ENCODE measurements at regions not wholly inside any gene's neighbourhood (a gene's known extent, or its start where the extent isn't known, plus 50 kb on each side); places are given as distances from the start of the nearest gene placed in this dataset.

DNA sequence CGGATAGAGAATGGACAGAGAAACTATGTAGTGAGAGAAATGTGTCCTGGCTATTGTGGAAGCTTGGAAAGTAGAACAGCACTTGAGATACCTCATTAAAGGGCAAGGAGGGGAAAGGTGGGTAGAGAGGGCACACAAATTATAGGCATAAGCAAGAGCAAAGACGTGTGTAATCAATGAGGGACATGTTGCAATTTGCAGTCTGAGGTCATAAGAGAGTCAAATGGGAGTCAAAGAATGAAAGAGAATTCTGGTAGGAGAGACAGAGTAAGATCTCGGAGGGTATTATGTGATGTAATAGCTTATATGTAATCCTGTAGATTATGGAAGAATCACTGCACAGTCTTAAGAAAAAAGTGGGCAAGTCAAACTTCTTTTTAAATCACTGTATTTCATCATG is 312.0 kb upstream of the RGMB start:
- TF ChIP-seq TEAD4 (IDR thresholded peaks at IDR 0.05; ENCODE audit: low read depth, low read length) = no peak
- no peak for TF ChIP-seq POLR2A (IDR thresholded peaks at IDR 0.05; ENCODE audit: control extremely low read depth in 1 of 2, low read depth in 2 of 2, low read length in 2 of 2)
- TF ChIP-seq PHF8 (conservative IDR thresholded peaks at IDR 0.05; ENCODE audit: low read depth, low read length) = no peak
- no peak for TF ChIP-seq RFX5 (IDR thresholded peaks at IDR 0.05; ENCODE audit: borderline replicate concordance, low read depth, low read length)
- TF ChIP-seq, protein P1, sequence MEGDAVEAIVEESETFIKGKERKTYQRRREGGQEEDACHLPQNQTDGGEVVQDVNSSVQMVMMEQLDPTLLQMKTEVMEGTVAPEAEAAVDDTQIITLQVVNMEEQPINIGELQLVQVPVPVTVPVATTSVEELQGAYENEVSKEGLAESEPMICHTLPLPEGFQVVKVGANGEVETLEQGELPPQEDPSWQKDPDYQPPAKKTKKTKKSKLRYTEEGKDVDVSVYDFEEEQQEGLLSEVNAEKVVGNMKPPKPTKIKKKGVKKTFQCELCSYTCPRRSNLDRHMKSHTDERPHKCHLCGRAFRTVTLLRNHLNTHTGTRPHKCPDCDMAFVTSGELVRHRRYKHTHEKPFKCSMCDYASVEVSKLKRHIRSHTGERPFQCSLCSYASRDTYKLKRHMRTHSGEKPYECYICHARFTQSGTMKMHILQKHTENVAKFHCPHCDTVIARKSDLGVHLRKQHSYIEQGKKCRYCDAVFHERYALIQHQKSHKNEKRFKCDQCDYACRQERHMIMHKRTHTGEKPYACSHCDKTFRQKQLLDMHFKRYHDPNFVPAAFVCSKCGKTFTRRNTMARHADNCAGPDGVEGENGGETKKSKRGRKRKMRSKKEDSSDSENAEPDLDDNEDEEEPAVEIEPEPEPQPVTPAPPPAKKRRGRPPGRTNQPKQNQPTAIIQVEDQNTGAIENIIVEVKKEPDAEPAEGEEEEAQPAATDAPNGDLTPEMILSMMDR (IDR thresholded peaks at IDR 0.05; ENCODE audit: control extremely low read depth in 1 of 3, insufficient read depth in 1 of 3, low read depth in 1 of 3, low read length in 3 of 3) = no peak
- no peak for TF ChIP-seq MAFK (IDR thresholded peaks at IDR 0.05; ENCODE audit: low read depth, low read length)
- no peak for TF ChIP-seq BACH1 (IDR thresholded peaks at IDR 0.05; ENCODE audit: low read length)
- TF ChIP-seq TBP (IDR thresholded peaks at IDR 0.05; ENCODE audit: low read depth, low read length) = no peak
- no peak for TF ChIP-seq KDM1A (IDR thresholded peaks at IDR 0.05; ENCODE audit: borderline replicate concordance, low read length)
- no peak for TF ChIP-seq TAF1 (IDR thresholded peaks at IDR 0.05; ENCODE audit: low read depth, low read length)
- TF ChIP-seq RAD21 (IDR thresholded peaks at IDR 0.05 in 1 of 2, conservative IDR thresholded peaks at IDR 0.05 in 1 of 2; ENCODE audit: low read depth in 2 of 2, low read length in 2 of 2) = no peak
- TF ChIP-seq, protein P2, sequence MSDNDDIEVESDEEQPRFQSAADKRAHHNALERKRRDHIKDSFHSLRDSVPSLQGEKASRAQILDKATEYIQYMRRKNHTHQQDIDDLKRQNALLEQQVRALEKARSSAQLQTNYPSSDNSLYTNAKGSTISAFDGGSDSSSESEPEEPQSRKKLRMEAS (IDR thresholded peaks at IDR 0.05) = no peak
- no peak for TF ChIP-seq EGR1 (IDR thresholded peaks at IDR 0.05; ENCODE audit: borderline replicate concordance, low read depth, low read length)
- no peak for TF ChIP-seq POLR2AphosphoS5 (IDR thresholded peaks at IDR 0.05; ENCODE audit: low read depth, low read length)

Measured in H1 (cell line).